ENCODE measurements at regions not wholly inside any gene's neighbourhood (a gene's known extent, or its start where the extent isn't known, plus 50 kb on each side); places are given as distances from the start of the nearest gene placed in this dataset.

DNA sequence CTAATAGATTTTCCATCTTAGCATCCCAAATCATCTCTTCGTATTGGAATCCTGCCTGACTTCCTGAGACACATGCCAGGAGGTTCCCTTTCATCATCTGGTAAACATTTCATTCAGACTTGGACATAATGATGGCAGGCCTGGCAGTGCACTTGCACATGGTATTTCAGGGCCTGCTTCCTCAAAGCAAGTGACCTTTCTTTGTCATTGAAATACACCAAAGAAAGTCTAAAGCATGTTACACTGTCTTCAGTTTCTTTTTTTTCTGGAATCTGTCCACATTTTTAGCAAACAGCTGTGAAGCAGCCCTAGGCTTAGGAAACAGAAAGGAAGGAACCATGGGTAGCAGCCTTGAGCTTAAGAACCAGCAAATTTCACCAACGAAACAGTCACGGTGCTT, 205.9 kb upstream of the VCX start:
- TF ChIP-seq, protein P1, sequence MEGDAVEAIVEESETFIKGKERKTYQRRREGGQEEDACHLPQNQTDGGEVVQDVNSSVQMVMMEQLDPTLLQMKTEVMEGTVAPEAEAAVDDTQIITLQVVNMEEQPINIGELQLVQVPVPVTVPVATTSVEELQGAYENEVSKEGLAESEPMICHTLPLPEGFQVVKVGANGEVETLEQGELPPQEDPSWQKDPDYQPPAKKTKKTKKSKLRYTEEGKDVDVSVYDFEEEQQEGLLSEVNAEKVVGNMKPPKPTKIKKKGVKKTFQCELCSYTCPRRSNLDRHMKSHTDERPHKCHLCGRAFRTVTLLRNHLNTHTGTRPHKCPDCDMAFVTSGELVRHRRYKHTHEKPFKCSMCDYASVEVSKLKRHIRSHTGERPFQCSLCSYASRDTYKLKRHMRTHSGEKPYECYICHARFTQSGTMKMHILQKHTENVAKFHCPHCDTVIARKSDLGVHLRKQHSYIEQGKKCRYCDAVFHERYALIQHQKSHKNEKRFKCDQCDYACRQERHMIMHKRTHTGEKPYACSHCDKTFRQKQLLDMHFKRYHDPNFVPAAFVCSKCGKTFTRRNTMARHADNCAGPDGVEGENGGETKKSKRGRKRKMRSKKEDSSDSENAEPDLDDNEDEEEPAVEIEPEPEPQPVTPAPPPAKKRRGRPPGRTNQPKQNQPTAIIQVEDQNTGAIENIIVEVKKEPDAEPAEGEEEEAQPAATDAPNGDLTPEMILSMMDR (IDR thresholded peaks at IDR 0.05; ENCODE audit: poor library complexity, severe bottlenecking), result no peak
- TF ChIP-seq POLR2AphosphoS5 (IDR thresholded peaks at IDR 0.05), result no peak

All from neural cell (in vitro differentiated cells).